ENCODE measurements at regions not wholly inside any gene's neighbourhood (a gene's known extent, or its start where the extent isn't known, plus 50 kb on each side); places are given as distances from the start of the nearest gene placed in this dataset.

DNA sequence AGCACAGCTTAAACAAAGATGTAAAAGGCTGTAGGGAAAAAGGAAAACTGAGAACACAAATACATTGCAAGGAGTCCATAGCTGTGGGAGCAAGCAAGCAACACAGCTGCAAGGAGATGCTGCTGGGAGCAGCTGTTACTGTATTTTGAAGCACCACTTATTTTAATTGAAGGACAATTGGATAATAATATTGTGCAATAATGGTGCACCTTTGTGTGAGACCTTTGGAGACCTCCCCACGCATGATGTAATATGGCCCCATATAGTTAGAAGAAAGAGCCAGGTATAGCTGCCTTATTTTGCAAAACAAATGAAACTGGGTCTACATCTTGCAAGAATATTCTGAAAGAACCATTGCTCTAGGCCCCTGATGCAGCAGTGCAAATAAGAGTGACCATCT is 191.1 kb upstream of the KIRREL3 start:
- DNase-seq: no peak
- no peak for TF ChIP-seq CTCF (IDR thresholded peaks at IDR 0.05)
- no peak for TF ChIP-seq POLR2A (IDR thresholded peaks at IDR 0.05)
- intact Hi-C loops (cut with DNase I): no loop called here
- Histone ChIP-seq H3K27me3 (no peaks in the 10 kb centered on the region), H3K27ac (no peak overlapping the region), H3K36me3 (replicated peaks in 1 of 2; ENCODE audit: insufficient read depth in 1 of 2, low read depth in 2 of 2) (no peaks in the 10 kb centered on the region), H3K9me3 (no peaks in the 10 kb centered on the region), H3K4me3 (no peak overlapping the region), H3K4me1 (no peaks in the 10 kb centered on the region)
- no peak for ATAC-seq
- WGBS, 2 donors: 86 to 94% methylated on average over 1 of the region's 1 CpG

GRCh38 chr11:127191261-127191660 is 190.7 kb upstream of the KIRREL3 start:
- no peak for DNase-seq
- 45 to 54% methylated on average over 3 of the region's 3 CpGs for WGBS, 2 donors
- Histone ChIP-seq H3K4me1 (no peaks in the 10 kb centered on the region), H3K9me3 (no peaks in the 10 kb centered on the region), H3K27ac (no peak overlapping the region), H3K36me3 (replicated peaks in 1 of 2; ENCODE audit: insufficient read depth in 1 of 2, low read depth in 2 of 2) (no peaks in the 10 kb centered on the region), H3K4me3 (no peak overlapping the region), H3K27me3 (no peaks in the 10 kb centered on the region)
- no peak for TF ChIP-seq POLR2A (IDR thresholded peaks at IDR 0.05)
- TF ChIP-seq CTCF (IDR thresholded peaks at IDR 0.05): no peak
- no peak for ATAC-seq
- intact Hi-C loops (cut with DNase I): no loop called here

GRCh38 chr11:127182586-127183203 is 182.1 kb upstream of the KIRREL3 start:
- WGBS, 2 donors: 80 to 86% methylated on average over 8 of the region's 8 CpGs
- no peak for ATAC-seq
- intact Hi-C loops (cut with DNase I): no loop called here

GRCh38 chr11:127157225-127157624 is 156.7 kb upstream of the KIRREL3 start:
- WGBS, 2 donors: 73 to 80% methylated on average over 2 of the region's 2 CpGs
- Histone ChIP-seq H3K36me3 (replicated peaks in 1 of 2; ENCODE audit: insufficient read depth in 1 of 2, low read depth in 2 of 2) (no peaks in the 10 kb centered on the region), H3K4me3 (no peak overlapping the region), H3K27ac (no peak overlapping the region), H3K4me1 (no peaks in the 10 kb centered on the region), H3K9me3 (no peaks in the 10 kb centered on the region), H3K27me3 (no peaks in the 10 kb centered on the region)
- no peak for DNase-seq
- intact Hi-C loops (cut with DNase I): no loop called here
- TF ChIP-seq POLR2A (IDR thresholded peaks at IDR 0.05): no peak
- TF ChIP-seq CTCF (IDR thresholded peaks at IDR 0.05): no peak
- no peak for ATAC-seq

More at GRCh38 chr11:127182586-127183203, 182.1 kb upstream of the KIRREL3 start:
- H3K4me3 ChIP-seq: no peak overlapping the region
- H3K4me1 ChIP-seq: no peaks in the 10 kb centered on the region
- H3K9me3 ChIP-seq: no peaks in the 10 kb centered on the region
- DNase-seq: no peak
- TF ChIP-seq CTCF (IDR thresholded peaks at IDR 0.05) (no peak), POLR2A (IDR thresholded peaks at IDR 0.05) (no peak)
- H3K36me3 ChIP-seq (replicated peaks in 1 of 2; ENCODE audit: insufficient read depth in 1 of 2, low read depth in 2 of 2): no peaks in the 10 kb centered on the region
- no peaks in the 10 kb centered on the region for H3K27me3 ChIP-seq
- H3K27ac ChIP-seq: no peak overlapping the region

GRCh38 chr11:127149410-127149809 is 148.8 kb upstream of the KIRREL3 start:
- TF ChIP-seq POLR2A (IDR thresholded peaks at IDR 0.05): no peak
- no peak for TF ChIP-seq CTCF (IDR thresholded peaks at IDR 0.05)
- DNase-seq: no peak
- Histone ChIP-seq H3K4me1 (no peaks in the 10 kb centered on the region), H3K4me3 (no peak overlapping the region), H3K9me3 (no peaks in the 10 kb centered on the region), H3K27ac (no peak overlapping the region), H3K27me3 (no peaks in the 10 kb centered on the region), H3K36me3 (replicated peaks in 1 of 2; ENCODE audit: insufficient read depth in 1 of 2, low read depth in 2 of 2) (no peaks in the 10 kb centered on the region)
- intact Hi-C loops (cut with DNase I): no loop called here
- WGBS, 2 donors: 59 to 68% methylated on average over 1 of the region's 1 CpG
- ATAC-seq: no peak

All from body of pancreas (tissue), 4 donors.